ENCODE measurements at regions not wholly inside any gene's neighbourhood (a gene's known extent, or its start where the extent isn't known, plus 50 kb on each side); places are given as distances from the start of the nearest gene placed in this dataset.

GRCh38 chr13:50080911-50081678 is 65.9 kb downstream of the KCNRG start:
- Histone ChIP-seq H3K27me3 (ENCODE audit: control insufficient read depth, insufficient read depth, low read length) (peaks cover 20% of the 10 kb centered on the region), H3K36me3 (ENCODE audit: control insufficient read depth, insufficient read depth, low read length) (no peaks in the 10 kb centered on the region), H3K27ac (ENCODE audit: low read depth, low read length) (peak overlapping the region; percentile 95), H3K4me3 (ENCODE audit: low read depth, low read length) (peak overlapping the region; percentile 93), H3K9ac (ENCODE audit: low read depth, low read length) (peak overlapping the region; percentile 84), H3K9me3 (ENCODE audit: control insufficient read depth, insufficient read depth, low read length) (no peaks in the 10 kb centered on the region), H3K4me1 (ENCODE audit: control insufficient read depth, insufficient read depth, low read length) (peaks cover 27% of the 10 kb centered on the region)

- Histone ChIP-seq H3K27me3 (ENCODE audit: control insufficient read depth, insufficient read depth, low read length) (peaks cover 20% of the 10 kb centered on the region), H3K27ac (ENCODE audit: low read depth, low read length) (peak overlapping the region; percentile 95), H3K9ac (ENCODE audit: low read depth, low read length) (peak overlapping the region; percentile 84), H3K4me3 (ENCODE audit: low read depth, low read length) (peak overlapping the region; percentile 93), H3K4me1 (ENCODE audit: control insufficient read depth, insufficient read depth, low read length) (peaks cover 27% of the 10 kb centered on the region), H3K36me3 (ENCODE audit: control insufficient read depth, insufficient read depth, low read length) (no peaks in the 10 kb centered on the region), H3K9me3 (ENCODE audit: control insufficient read depth, insufficient read depth, low read length) (no peaks in the 10 kb centered on the region)
Observed at GRCh38 chr13:50081679-50082425, 66.6 kb downstream of the KCNRG start.

- Histone ChIP-seq H3K27me3 (ENCODE audit: control insufficient read depth, insufficient read depth, low read length) (peaks cover 20% of the 10 kb centered on the region), H3K9me3 (ENCODE audit: control insufficient read depth, insufficient read depth, low read length) (no peaks in the 10 kb centered on the region), H3K36me3 (ENCODE audit: control insufficient read depth, insufficient read depth, low read length) (no peaks in the 10 kb centered on the region), H3K4me3 (ENCODE audit: low read depth, low read length) (peak overlapping the region; percentile 93), H3K4me1 (ENCODE audit: control insufficient read depth, insufficient read depth, low read length) (peaks cover 27% of the 10 kb centered on the region), H3K9ac (ENCODE audit: low read depth, low read length) (peak overlapping the region; percentile 9; the same call in 1 of the 2 replicates), H3K27ac (ENCODE audit: low read depth, low read length) (peak overlapping the region; percentile 95)
Observed at GRCh38 chr13:50082426-50083281, 67.4 kb downstream of the KCNRG start.

GRCh38 chr13:50085063-50085462 is 69.8 kb downstream of the KCNRG start:
- peaks cover 7% of the 10 kb centered on the region for H3K27me3 ChIP-seq (ENCODE audit: control insufficient read depth, insufficient read depth, low read length)
- peaks cover 4% of the 10 kb centered on the region; the same call in 1 of the 2 replicates for H3K4me1 ChIP-seq (ENCODE audit: control insufficient read depth, insufficient read depth, low read length)
- no peak overlapping the region for H3K9ac ChIP-seq (ENCODE audit: low read depth, low read length)

GRCh38 chr13:50089633-50090032 is 74.4 kb downstream of the KCNRG start:
- no peaks in the 10 kb centered on the region for H3K27me3 ChIP-seq (ENCODE audit: control insufficient read depth, insufficient read depth, low read length)
- H3K36me3 ChIP-seq (ENCODE audit: control insufficient read depth, insufficient read depth, low read length) = no peaks in the 10 kb centered on the region
- H3K27ac ChIP-seq (ENCODE audit: low read depth, low read length) = no peak overlapping the region
- H3K4me1 ChIP-seq (ENCODE audit: control insufficient read depth, insufficient read depth, low read length) = peaks cover 4% of the 10 kb centered on the region; the same call in 1 of the 2 replicates
- H3K9me3 ChIP-seq (ENCODE audit: control insufficient read depth, insufficient read depth, low read length) = no peaks in the 10 kb centered on the region
- H3K4me3 ChIP-seq (ENCODE audit: low read depth, low read length) = no peak overlapping the region
- no peak overlapping the region for H3K9ac ChIP-seq (ENCODE audit: low read depth, low read length)

More at GRCh38 chr13:50085063-50085462, 69.8 kb downstream of the KCNRG start:
- no peaks in the 10 kb centered on the region for H3K9me3 ChIP-seq (ENCODE audit: control insufficient read depth, insufficient read depth, low read length)
- no peaks in the 10 kb centered on the region for H3K36me3 ChIP-seq (ENCODE audit: control insufficient read depth, insufficient read depth, low read length)
- H3K4me3 ChIP-seq (ENCODE audit: low read depth, low read length) = no peak overlapping the region
- H3K27ac ChIP-seq (ENCODE audit: low read depth, low read length) = no peak overlapping the region

- H3K27ac ChIP-seq (ENCODE audit: low read depth, low read length) = no peak overlapping the region
Observed at GRCh38 chr13:50090211-50090610, 75.0 kb downstream of the KCNRG start.

GRCh38 chr13:50094615-50095293 is 79.5 kb downstream of the KCNRG start:
- Histone ChIP-seq H3K27ac (ENCODE audit: low read depth, low read length) (no peak overlapping the region), H3K4me1 (ENCODE audit: control insufficient read depth, insufficient read depth, low read length) (no peaks in the 10 kb centered on the region), H3K36me3 (ENCODE audit: control insufficient read depth, insufficient read depth, low read length) (no peaks in the 10 kb centered on the region), H3K4me3 (ENCODE audit: low read depth, low read length) (no peak overlapping the region), H3K9me3 (ENCODE audit: control insufficient read depth, insufficient read depth, low read length) (peaks cover 3% of the 10 kb centered on the region; the same call in 1 of the 2 replicates), H3K9ac (ENCODE audit: low read depth, low read length) (no peak overlapping the region), H3K27me3 (ENCODE audit: control insufficient read depth, insufficient read depth, low read length) (no peaks in the 10 kb centered on the region)

More at GRCh38 chr13:50090211-50090610, 75.0 kb downstream of the KCNRG start:
- Histone ChIP-seq H3K4me1 (ENCODE audit: control insufficient read depth, insufficient read depth, low read length) (peaks cover 2% of the 10 kb centered on the region; the same call in 1 of the 2 replicates), H3K9ac (ENCODE audit: low read depth, low read length) (no peak overlapping the region), H3K4me3 (ENCODE audit: low read depth, low read length) (no peak overlapping the region), H3K27me3 (ENCODE audit: control insufficient read depth, insufficient read depth, low read length) (no peaks in the 10 kb centered on the region), H3K36me3 (ENCODE audit: control insufficient read depth, insufficient read depth, low read length) (no peaks in the 10 kb centered on the region), H3K9me3 (ENCODE audit: control insufficient read depth, insufficient read depth, low read length) (no peaks in the 10 kb centered on the region)

GRCh38 chr13:50098693-50099092 is 83.4 kb downstream of the KCNRG start:
- H3K4me1 ChIP-seq (ENCODE audit: control insufficient read depth, insufficient read depth, low read length) = no peaks in the 10 kb centered on the region
- H3K27ac ChIP-seq (ENCODE audit: low read depth, low read length) = no peak overlapping the region
- H3K4me3 ChIP-seq (ENCODE audit: low read depth, low read length) = no peak overlapping the region
- H3K36me3 ChIP-seq (ENCODE audit: control insufficient read depth, insufficient read depth, low read length) = no peaks in the 10 kb centered on the region
- H3K27me3 ChIP-seq (ENCODE audit: control insufficient read depth, insufficient read depth, low read length) = no peaks in the 10 kb centered on the region
- H3K9ac ChIP-seq (ENCODE audit: low read depth, low read length) = no peak overlapping the region
- H3K9me3 ChIP-seq (ENCODE audit: control insufficient read depth, insufficient read depth, low read length) = peaks cover 3% of the 10 kb centered on the region; the same call in 1 of the 2 replicates

GRCh38 chr13:50099473-50099872 is 84.2 kb downstream of the KCNRG start:
- Histone ChIP-seq H3K9me3 (ENCODE audit: control insufficient read depth, insufficient read depth, low read length) (peaks cover 3% of the 10 kb centered on the region; the same call in 1 of the 2 replicates), H3K9ac (ENCODE audit: low read depth, low read length) (no peak overlapping the region), H3K36me3 (ENCODE audit: control insufficient read depth, insufficient read depth, low read length) (no peaks in the 10 kb centered on the region), H3K4me3 (ENCODE audit: low read depth, low read length) (no peak overlapping the region), H3K27ac (ENCODE audit: low read depth, low read length) (no peak overlapping the region), H3K4me1 (ENCODE audit: control insufficient read depth, insufficient read depth, low read length) (peaks cover 4% of the 10 kb centered on the region), H3K27me3 (ENCODE audit: control insufficient read depth, insufficient read depth, low read length) (no peaks in the 10 kb centered on the region)

- no peak overlapping the region for H3K9ac ChIP-seq (ENCODE audit: low read depth, low read length)
- no peaks in the 10 kb centered on the region for H3K36me3 ChIP-seq (ENCODE audit: control insufficient read depth, insufficient read depth, low read length)
- H3K9me3 ChIP-seq (ENCODE audit: control insufficient read depth, insufficient read depth, low read length) = peaks cover 3% of the 10 kb centered on the region; the same call in 1 of the 2 replicates
- peaks cover 15% of the 10 kb centered on the region for H3K4me1 ChIP-seq (ENCODE audit: control insufficient read depth, insufficient read depth, low read length)
- no peak overlapping the region for H3K27ac ChIP-seq (ENCODE audit: low read depth, low read length)
- H3K4me3 ChIP-seq (ENCODE audit: low read depth, low read length) = no peak overlapping the region
- H3K27me3 ChIP-seq (ENCODE audit: control insufficient read depth, insufficient read depth, low read length) = no peaks in the 10 kb centered on the region
Observed at GRCh38 chr13:50101590-50101989, 86.3 kb downstream of the KCNRG start.

Measured in HUES48 (cell line).